Hematopoietic multipotent progenitor cell (in vitro differentiated cells): ENCODE measurements at regions not wholly inside any gene's neighbourhood (a gene's known extent, or its start where the extent isn't known, plus 50 kb on each side); places are given as distances from the start of the nearest gene placed in this dataset.
"Not testable (repeated sequence)": the region's sequence is repeated elsewhere in the genome, so short reads cannot be mapped to it uniquely, and the experiment has no call there.

ENCODE experiments used
- DNase-seq, 3 donors: peaks; one replicate each; pipeline ENCODE4 v3.0.0-alpha.2; 2011 to 2015; ENCODE audit warnings: low read depth in 2 of 3, low spot score in 2 of 3

GRCh38 chr4:165810726-165811125 is 62.3 kb upstream of the TLL1 start:
- no peak for DNase-seq

GRCh38 chr4:165813606-165814005 is 59.4 kb upstream of the TLL1 start:
- DNase-seq = no peak

- no peak for DNase-seq
These were observed 58.6 kb upstream of the TLL1 start for GRCh38 chr4:165814256-165815020.

GRCh38 chr4:165819126-165819525 is 53.9 kb upstream of the TLL1 start:
- DNase-seq = not testable (repeated sequence)
